ENCODE measurements at regions not wholly inside any gene's neighbourhood (a gene's known extent, or its start where the extent isn't known, plus 50 kb on each side); places are given as distances from the start of the nearest gene placed in this dataset.
"Not testable (repeated sequence)": the region's sequence is repeated elsewhere in the genome, so short reads cannot be mapped to it uniquely, and the experiment has no call there.

GRCh38 chr17:21769781-21770180 lies 77.5 kb downstream of the KCNJ18 start:
- TF ChIP-seq, protein P1, sequence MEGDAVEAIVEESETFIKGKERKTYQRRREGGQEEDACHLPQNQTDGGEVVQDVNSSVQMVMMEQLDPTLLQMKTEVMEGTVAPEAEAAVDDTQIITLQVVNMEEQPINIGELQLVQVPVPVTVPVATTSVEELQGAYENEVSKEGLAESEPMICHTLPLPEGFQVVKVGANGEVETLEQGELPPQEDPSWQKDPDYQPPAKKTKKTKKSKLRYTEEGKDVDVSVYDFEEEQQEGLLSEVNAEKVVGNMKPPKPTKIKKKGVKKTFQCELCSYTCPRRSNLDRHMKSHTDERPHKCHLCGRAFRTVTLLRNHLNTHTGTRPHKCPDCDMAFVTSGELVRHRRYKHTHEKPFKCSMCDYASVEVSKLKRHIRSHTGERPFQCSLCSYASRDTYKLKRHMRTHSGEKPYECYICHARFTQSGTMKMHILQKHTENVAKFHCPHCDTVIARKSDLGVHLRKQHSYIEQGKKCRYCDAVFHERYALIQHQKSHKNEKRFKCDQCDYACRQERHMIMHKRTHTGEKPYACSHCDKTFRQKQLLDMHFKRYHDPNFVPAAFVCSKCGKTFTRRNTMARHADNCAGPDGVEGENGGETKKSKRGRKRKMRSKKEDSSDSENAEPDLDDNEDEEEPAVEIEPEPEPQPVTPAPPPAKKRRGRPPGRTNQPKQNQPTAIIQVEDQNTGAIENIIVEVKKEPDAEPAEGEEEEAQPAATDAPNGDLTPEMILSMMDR (IDR thresholded peaks at IDR 0.05) = not testable (repeated sequence)
- not testable (repeated sequence) for TF ChIP-seq POLR2A (IDR thresholded peaks at IDR 0.05)
